ENCODE measurements at regions not wholly inside any gene's neighbourhood (a gene's known extent, or its start where the extent isn't known, plus 50 kb on each side); places are given as distances from the start of the nearest gene placed in this dataset.

GRCh38 chr5:52469420-52469819 lies 318.3 kb upstream of the ITGA1 start:
- no peak for TF ChIP-seq EZH2 (IDR thresholded peaks at IDR 0.05)
- TF ChIP-seq POLR2AphosphoS5 (IDR thresholded peaks at IDR 0.05; ENCODE audit: borderline replicate concordance, low read depth, low read length): no peak
- no peak for TF ChIP-seq FOXP2 (optimal IDR thresholded peaks at IDR 0.05; ENCODE audit: control extremely low read depth, extremely low read length, insufficient read depth)

All from SK-N-MC (cell line).